Kidney (tissue), 13 donors: ENCODE measurements at regions not wholly inside any gene's neighbourhood (a gene's known extent, or its start where the extent isn't known, plus 50 kb on each side); places are given as distances from the start of the nearest gene placed in this dataset.

Experiments
- DNase-seq, 5 donors: peaks; one replicate each; pipeline ENCODE4 v3.0.0-alpha.2; 2013 to 2020
- FAIRE-seq: peaks from 2 replicates; lab custom pipeline; 2012; peaks lifted over from hg19 to GRCh38; lab: Jason Lieb, UNC
- H3K27ac ChIP-seq, 2 donors: one replicate each; pipeline ENCODE4 v1.7.0; 2013; ENCODE audit warnings: low read depth in 2 of 2, low read length in 2 of 2, inconsistent platforms in 1 of 2
- H3K27me3 ChIP-seq: one replicate; pipeline ENCODE4 v1.7.1; 2013; ENCODE audit warnings: low read length, inconsistent platforms; ENCODE audit not compliant: control insufficient read depth, insufficient read depth
- H3K36me3 ChIP-seq, 3 donors: one replicate each; pipeline versions ENCODE4 v1.7.0 to v1.7.1; 2013; ENCODE audit warnings: low read length in 3 of 3, control low read depth in 1 of 3, inconsistent platforms in 1 of 3; ENCODE audit not compliant: insufficient read depth in 3 of 3, control insufficient read depth in 2 of 3
- H3K4me1 ChIP-seq, 3 donors: one replicate each; pipeline versions ENCODE4 v1.7.0 to v1.7.1; 2013; ENCODE audit warnings: low read length in 3 of 3, inconsistent platforms in 1 of 3, low read depth in 1 of 3; ENCODE audit not compliant: control insufficient read depth in 2 of 3, insufficient read depth in 2 of 3
- H3K4me3 ChIP-seq, 3 donors: one replicate each; pipeline versions ENCODE4 v1.7.0 to v1.8.1; 2013; ENCODE audit warnings: low read length in 3 of 3, control low read depth in 1 of 3, inconsistent platforms in 1 of 3
- H3K9ac ChIP-seq, 3 donors: one replicate each; pipeline versions ENCODE4 v1.7.0 to v1.7.1; 2013; ENCODE audit warnings: low read length in 3 of 3, control low read depth in 1 of 3, inconsistent platforms in 1 of 3
- H3K9me3 ChIP-seq, 3 donors: one replicate each; pipeline versions ENCODE4 v1.7.0 to v1.7.1; 2013; ENCODE audit warnings: low read length in 3 of 3, control low read depth in 1 of 3, inconsistent platforms in 1 of 3; ENCODE audit not compliant: control insufficient read depth in 2 of 3, insufficient read depth in 1 of 3
- intact Hi-C: fragments of 100-400 bp; cut with DNase I; formaldehyde crosslinking; loops from one replicate; pipeline ENCODE4 v1.11.1; 2022
- TF ChIP-seq, protein P1 (sequence below): IDR thresholded peaks from 3 replicates; pipeline ENCODE4 v1.5.1; 2012; ENCODE audit warnings: mild to moderate bottlenecking, moderate library complexity, borderline replicate concordance; ENCODE audit not compliant: insufficient read depth; ENCODE audit errors: extremely low read depth
- donor health status: control.
- donor health status: control.
- donor health status: control.
- donor health status: control.
- donor health status: control.
- donor health status: DM: yes; HTN: yes; CAD: no.
- donor health status: Normal renal cell carcinoma (clear cell type).

DNA sequence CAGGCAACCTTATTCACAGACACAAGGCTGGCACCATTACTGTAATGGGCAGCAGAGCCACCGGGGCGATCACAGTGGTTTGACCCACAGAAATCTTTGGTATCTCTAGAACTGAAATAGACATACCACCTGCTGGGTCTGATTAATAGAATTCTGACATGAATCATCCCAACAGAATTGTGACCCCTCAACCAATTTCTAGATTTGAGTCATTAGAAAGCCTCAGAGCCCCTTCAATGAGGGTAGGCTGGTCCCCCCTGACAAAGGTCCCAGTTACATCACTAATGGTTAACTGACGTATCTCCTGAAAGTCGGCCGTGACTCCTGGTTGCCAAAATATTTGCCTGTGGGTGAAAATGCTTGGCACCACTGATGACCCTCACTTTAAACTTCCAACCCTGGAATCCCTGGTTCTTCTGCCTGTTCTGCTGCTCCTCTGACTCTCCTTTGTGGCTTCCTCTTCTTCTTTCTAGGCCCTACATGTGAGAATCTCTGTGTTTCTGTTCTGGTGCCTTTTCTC is 124.9 kb upstream of the ARID1B start:
- H3K36me3 ChIP-seq: no peaks in the 10 kb centered on the region
- no peaks in the 10 kb centered on the region for H3K9me3 ChIP-seq
- TF ChIP-seq, protein P1, sequence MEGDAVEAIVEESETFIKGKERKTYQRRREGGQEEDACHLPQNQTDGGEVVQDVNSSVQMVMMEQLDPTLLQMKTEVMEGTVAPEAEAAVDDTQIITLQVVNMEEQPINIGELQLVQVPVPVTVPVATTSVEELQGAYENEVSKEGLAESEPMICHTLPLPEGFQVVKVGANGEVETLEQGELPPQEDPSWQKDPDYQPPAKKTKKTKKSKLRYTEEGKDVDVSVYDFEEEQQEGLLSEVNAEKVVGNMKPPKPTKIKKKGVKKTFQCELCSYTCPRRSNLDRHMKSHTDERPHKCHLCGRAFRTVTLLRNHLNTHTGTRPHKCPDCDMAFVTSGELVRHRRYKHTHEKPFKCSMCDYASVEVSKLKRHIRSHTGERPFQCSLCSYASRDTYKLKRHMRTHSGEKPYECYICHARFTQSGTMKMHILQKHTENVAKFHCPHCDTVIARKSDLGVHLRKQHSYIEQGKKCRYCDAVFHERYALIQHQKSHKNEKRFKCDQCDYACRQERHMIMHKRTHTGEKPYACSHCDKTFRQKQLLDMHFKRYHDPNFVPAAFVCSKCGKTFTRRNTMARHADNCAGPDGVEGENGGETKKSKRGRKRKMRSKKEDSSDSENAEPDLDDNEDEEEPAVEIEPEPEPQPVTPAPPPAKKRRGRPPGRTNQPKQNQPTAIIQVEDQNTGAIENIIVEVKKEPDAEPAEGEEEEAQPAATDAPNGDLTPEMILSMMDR: no peak
- H3K4me3 ChIP-seq: no peak overlapping the region
- no peaks in the 10 kb centered on the region for H3K27me3 ChIP-seq
- H3K27ac ChIP-seq: no peak overlapping the region
- no peaks in the 10 kb centered on the region for H3K4me1 ChIP-seq
- intact Hi-C loops: no loop called here
- H3K9ac ChIP-seq: no peak overlapping the region
- FAIRE-seq (no peak), DNase-seq (no peak)

GRCh38 chr6:156651486-156651885 is 125.7 kb upstream of the ARID1B start:
- intact Hi-C loops: no loop called here
- Histone ChIP-seq H3K36me3 (no peaks in the 10 kb centered on the region), H3K9ac (no peak overlapping the region), H3K4me3 (no peak overlapping the region), H3K27ac (no peak overlapping the region), H3K27me3 (no peaks in the 10 kb centered on the region), H3K4me1 (no peaks in the 10 kb centered on the region), H3K9me3 (no peaks in the 10 kb centered on the region)
- TF ChIP-seq, protein P1: no peak
- DNase-seq: peak in 1 of 5 donors; percentile 35
- no peak for FAIRE-seq

- Histone ChIP-seq H3K4me1 (no peaks in the 10 kb centered on the region), H3K9me3 (no peaks in the 10 kb centered on the region), H3K4me3 (no peak overlapping the region), H3K36me3 (no peaks in the 10 kb centered on the region), H3K27ac (no peak overlapping the region), H3K9ac (no peak overlapping the region), H3K27me3 (no peaks in the 10 kb centered on the region)
- TF ChIP-seq, protein P1: no peak
- intact Hi-C loops: no loop called here
- FAIRE-seq: no peak
- DNase-seq: peak in 1 of 5 donors; percentile 45
Observed at GRCh38 chr6:156650896-156651390, 126.2 kb upstream of the ARID1B start.

GRCh38 chr6:156648616-156649015 is 128.6 kb upstream of the ARID1B start:
- FAIRE-seq: no peak
- no peaks in the 10 kb centered on the region for H3K9me3 ChIP-seq
- H3K4me1 ChIP-seq: no peaks in the 10 kb centered on the region
- H3K9ac ChIP-seq: no peak overlapping the region
- intact Hi-C loops: no loop called here
- no peaks in the 10 kb centered on the region for H3K36me3 ChIP-seq
- no peak overlapping the region for H3K27ac ChIP-seq
- H3K4me3 ChIP-seq: no peak overlapping the region
- TF ChIP-seq, protein P1: no peak
- H3K27me3 ChIP-seq: no peaks in the 10 kb centered on the region
- DNase-seq: peak in 4 of 5 donors; percentile 26 to 59 (median 40)
